SKM-1 treated with dmso at 0.1 percent for 144 hours (cell line): ENCODE measurements at regions not wholly inside any gene's neighbourhood (a gene's known extent, or its start where the extent isn't known, plus 50 kb on each side); places are given as distances from the start of the nearest gene placed in this dataset.

Source experiments
- DNase-seq: peaks from one replicate; lab custom pipeline; 2025; ENCODE audit not compliant: unreplicated experiment; lab: John Stamatoyannopoulos, UW

DNA sequence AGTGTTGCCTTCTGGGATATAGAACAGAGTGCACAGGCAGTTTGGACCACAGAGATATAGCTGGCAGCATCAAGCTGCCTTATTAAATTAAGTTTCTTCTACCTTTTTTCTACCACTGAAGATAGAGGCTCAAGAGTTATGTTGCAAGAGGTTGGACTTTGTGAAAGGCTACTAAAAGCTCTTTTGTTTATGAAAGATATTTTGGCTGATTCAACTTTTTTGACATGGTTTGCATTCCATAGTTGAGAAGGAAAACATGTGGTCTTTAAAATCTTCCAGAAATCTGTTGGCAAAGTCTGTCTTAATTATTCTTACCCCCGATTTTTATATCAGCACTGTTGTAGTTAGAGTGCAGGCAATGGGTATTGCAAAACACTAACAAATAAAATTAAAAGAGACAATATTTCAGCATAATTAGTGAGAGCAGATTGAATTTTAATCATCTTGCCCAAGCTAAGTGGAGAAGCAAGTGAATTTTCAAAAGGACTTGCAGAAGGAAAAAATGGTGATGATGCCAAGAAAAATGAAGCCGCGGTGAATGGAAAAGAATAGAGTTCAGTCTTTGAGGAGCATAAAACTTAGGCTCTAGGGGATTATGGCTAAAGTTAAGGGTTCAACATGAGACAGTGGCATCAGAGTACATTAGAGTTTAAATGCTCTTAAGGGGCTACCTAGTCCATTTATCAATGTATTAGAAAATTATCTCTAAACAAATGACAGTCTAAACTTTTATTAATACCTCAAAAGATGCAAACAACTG lies 450.9 kb upstream of the CNTNAP2 start:
- no peak for DNase-seq

DNA sequence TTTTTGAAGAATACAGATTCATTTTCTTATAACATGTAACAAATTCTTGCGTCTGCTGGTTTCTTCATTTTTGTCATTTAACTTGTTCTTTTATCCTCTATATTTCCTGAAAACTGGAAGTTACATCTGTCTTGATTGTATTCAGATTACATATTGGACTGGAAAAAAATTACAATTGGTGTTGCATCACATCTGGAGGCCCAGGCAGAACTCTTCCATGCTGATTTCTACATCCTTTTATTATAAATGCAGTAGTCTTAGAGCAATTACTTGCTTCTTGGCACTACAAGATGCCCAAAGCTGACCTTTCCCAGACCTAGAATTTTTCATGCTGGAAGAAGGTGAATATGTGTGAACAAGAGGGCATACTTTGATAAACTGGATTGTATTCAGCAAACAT lies 460.9 kb upstream of the CNTNAP2 start:
- no peak for DNase-seq

DNA sequence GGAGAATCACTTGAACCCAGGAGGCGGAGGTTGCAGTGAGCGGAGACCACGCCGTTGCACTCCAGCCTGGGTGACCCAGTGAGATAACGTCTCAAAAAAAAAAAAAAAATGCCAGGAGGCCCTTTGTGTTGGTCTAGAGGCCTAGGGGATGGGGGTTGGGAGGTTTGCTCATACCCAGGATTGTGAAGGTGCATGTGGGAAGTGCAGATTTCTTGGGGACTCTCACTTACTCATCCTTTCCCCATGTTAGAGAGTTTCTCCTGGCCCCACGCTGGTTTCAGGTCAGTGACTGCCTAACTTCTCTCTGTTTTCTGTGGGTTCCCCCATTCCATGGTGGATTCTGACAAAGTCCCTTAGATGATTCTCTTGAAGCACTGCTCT lies 471.5 kb upstream of the CNTNAP2 start:
- DNase-seq: no peak

DNA sequence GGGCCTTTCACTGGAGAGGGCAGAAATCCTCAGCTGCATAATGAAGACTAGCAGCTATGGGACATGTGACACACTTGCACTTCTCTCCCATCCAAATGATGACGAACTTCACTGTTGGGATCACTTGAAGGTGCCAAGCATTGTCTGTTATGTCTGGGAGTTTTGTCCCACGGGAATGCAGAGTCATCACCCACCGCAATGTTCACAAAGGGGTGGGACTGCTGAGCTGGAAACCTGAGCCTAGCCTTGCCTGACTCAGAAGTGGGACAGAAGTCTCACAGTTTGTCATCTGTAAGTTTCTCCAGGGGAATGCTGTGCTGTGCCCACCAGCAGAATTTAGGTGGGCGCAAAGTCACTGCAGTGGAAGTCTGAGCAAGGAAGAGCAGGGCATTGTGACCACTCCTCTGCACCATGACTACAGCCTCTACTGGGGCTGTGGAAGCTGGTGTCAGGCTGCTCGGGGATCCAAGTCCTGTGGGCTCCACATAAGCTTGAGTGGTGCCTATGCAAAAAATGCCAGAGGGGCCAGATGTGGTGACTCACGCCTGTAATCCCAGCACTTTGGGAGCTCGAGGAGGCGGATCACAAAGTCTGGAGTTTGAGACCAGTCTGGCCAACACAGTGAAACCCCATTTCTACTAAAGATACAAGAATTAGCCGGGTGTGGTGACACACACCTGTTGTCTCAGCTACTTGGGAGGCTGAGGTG lies 472.0 kb upstream of the CNTNAP2 start:
- no peak for DNase-seq

DNA sequence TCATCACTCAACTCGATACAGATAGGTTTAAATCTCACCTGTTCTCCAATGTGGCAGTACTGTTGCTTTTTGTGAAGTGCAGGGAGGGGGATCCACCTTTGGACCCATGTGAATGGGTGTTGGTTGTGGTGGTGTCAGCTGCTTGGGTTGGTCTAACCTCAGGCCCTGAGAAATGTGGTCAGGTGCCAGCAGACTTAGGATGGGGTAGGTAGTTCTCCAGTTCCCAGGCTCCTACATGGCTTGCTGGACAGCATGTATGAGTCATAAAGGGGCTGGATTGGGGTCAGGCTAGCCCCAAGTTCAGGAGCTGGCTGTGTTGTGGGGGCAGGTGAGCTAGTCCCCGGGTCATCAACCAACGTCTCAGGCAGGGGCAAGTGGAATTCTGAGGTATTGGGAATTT lies 472.6 kb upstream of the CNTNAP2 start:
- DNase-seq: no peak

DNA sequence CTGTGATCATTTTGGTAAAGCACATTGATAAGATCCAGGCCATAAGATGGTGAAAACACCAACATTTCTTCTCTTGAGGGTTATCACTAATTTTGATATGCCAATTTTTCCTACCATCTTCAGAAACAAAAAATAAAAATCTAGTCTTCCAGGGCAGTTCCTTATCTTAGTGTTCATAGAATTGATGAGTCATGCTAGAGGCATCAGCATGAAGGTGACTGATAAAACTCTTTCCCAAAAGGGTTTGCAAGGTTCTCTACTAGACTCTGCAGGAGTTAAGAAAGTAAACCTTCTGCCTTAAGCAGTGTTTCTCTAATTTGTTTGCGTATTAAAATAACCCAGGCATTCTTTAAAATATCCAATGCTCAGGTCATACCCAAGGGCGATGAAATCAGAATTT lies 483.1 kb upstream of the CNTNAP2 start:
- no peak for DNase-seq

DNA sequence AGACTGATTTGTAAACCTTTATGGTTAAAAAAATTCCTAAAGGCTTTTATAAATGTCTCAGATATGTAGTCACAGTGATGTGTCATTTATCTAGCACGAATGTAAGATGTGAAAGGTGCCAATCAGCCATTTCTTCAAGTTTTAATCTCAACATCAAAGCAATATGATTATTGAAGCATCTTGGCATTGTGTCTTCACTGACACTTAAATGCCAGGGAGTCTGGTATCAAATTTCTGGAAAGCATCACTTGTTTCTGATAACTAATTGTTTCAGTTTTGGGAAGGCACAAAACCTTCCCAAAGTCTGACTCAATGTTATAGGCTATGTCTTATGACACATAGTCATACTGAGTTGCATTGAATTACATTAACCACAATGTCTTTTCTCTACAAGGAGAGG lies 492.0 kb upstream of the CNTNAP2 start:
- DNase-seq: no peak

DNA sequence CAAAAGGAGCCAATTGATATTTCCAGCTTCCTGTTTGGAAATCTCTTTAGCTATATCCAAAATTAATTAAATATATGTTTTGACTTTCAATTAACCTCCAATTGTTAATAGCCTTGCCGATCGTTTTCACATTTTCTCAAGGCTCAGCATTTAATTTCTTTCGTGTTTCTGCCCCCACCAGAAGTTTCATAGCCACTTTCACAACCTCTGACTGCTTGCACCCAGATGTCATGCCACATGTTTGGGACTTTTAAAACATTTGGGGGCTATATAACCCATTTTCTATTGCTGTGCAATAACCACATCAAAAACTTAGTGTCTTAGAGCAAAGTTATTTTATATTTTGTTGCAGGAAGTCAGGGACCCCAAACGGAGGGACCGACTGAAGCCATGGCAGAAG lies 510.6 kb upstream of the CNTNAP2 start:
- DNase-seq: no peak

DNA sequence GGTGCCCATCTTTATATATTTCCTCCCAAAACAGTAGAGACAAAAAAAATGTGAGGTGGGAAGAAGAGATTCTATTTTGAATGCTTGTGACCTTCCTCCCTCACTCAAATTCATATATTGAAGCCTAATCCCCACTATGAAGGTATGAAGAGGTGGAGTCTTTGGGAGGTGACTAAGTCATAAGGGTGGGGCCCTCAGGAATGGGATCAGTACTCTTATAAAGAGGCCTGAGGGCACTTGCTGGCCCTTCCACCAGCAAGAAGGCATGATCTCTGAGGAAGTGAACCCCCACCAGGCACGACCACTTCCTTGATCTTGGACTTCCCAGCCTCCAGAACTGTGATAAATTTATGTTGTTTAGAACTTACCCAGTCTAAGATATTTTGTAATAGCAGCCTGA lies 517.2 kb upstream of the CNTNAP2 start:
- no peak for DNase-seq

DNA sequence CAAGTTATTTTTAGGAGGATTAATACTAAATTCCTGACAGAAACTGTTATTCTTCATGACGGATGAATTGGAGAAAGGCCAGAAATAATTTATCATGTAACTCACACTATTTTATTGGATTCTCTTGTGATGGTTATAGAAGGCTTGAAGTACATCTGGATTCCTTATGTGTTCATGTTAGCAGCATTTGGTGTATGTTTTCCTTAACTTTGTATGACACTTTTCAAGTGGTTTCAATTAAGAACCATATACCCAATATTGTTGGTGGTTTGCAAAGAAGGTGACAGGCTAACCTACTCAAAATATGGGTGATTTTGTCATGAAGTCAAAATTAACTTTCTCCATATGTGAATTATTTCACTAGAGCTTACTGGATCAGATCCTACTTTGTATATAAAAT lies 532.2 kb upstream of the CNTNAP2 start:
- no peak for DNase-seq

DNA sequence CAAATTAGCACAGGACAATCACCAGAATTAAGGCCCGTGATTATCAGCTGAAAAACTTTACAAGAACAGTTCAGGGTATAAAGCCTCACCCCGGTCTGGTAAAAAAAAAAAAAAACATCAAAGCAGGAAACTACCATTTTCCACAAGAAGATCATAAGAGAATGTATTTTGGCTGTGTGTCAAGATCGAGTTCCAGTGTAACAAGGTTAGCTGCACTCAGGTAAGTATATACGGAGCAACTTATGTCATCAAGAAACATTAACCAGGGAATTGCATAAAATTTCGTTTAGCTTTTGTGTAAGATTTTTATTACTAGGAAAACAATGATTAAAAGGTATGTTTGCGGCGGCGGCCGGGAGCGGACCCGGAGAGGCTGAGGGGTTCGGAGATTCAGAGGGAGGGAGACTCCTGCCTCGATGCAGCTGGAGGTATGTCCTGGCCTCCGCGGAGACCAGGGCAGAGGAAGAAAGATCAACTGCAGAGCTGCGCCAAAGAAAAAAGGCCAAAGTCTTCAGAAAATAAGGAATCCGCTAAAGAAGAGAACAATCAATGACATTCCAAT lies 533.8 kb upstream of the CNTNAP2 start:
- DNase-seq: no peak

DNA sequence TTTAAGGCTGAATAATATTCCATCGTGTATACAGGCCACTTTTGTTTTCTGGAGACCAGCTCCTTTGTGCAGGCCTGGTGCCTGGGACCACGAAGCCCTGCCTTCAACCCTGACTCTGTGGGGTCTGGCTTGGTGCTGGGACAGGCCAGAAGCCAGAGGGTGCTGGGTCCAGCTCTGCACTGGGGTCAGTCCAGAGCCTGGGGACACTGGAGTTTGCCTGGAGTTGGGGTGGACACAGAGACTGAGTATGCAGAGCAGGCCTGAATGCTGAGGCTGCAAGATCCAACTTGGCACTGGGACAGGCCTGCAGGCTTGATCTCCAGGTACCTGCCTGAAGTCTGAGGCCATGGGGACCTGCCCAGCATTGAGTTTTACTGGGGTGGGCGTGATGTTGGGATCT lies 558.8 kb upstream of the CNTNAP2 start:
- no peak for DNase-seq

DNA sequence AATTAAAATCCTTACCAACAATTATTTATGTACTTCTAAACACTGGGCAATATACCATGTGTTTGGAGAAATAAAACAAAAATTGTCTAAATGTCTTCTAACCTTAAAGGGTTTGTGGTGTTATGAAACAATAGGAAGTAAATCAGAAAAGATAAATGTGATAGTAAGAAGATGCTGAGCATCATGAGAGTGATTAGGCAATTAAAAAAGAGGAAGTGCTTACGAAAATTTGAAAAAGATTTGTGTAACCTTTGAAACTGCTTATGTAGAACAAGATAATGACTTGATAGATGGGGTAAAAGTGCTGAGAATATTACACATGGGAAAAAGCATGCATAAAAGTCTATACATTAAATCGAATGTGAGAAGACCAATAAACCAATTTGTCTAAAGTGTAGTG lies 573.4 kb upstream of the CNTNAP2 start:
- DNase-seq: peak; percentile 53

DNA sequence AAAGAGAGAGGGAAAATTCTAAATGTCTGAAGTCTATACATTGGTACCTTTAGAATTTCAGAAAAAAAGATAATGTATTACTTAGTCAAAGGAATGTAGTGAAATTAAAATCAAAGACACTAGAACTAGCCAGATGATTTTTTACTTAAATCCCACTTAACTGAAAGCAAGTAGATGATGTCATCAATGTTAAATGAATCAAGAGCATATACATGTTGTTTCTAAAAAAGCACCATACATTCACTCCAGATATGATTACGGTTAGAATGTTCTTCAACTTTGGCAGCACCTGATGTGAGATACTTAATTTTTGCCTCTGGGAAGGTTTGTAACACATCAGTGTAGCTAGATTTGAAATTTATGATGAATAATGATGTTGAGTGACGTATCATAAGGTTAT lies 576.7 kb upstream of the CNTNAP2 start:
- DNase-seq: no peak

DNA sequence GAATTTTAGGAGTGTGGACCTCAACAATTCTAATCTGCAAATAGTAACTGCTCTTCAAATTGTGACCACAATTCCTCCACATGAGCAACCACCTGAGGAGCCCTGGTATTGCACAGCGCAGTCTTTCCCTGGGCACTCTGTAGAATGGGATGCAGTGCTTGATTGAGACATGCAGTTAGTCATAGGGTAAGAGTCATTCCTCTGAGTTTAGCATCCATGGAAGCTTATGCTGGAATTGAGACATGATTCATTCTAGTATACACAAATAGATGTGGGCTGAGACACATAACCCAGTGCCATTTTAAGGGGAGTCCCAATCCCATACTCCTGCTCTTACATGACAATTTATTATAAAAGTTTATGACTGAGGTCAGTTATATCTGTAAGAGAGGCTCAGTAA lies 582.3 kb upstream of the CNTNAP2 start:
- no peak for DNase-seq

DNA sequence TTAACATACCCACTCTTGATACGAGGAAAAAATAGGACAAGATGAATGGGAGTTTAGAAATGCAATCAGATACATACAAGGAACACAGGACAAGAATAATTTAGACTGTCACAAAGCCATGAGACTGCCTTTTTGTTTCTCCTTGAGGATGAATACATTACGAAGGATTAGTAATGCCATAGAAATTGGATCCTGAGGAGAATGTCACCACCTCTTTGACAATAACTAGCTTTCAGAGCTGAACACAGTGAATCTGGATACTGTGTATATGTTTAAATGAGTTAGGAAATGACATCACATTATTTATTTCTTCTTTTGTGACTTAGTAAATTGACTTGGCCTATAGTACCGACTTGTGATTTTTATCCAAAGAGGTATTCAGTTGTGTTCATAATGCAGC lies 596.3 kb upstream of the CNTNAP2 start:
- no peak for DNase-seq

DNA sequence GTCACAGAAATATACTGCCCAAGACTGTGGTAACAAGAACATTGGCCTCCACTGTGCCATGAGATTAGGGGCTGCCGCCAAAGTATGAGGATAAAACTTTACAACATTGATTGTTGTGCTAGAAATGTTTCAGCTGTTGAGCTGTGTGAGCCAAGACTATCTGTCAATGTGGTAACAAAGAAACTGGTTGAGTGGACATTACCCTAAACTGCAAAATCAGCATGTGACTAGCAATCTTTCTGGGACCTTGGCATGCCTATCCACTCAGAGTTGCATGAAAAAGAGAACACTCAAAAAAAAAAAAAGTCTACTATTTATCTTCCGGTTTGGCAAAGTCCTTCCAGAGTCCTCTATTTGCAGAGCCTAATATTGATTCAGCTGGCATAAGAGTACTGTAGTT lies 605.6 kb upstream of the CNTNAP2 start:
- DNase-seq: no peak

DNA sequence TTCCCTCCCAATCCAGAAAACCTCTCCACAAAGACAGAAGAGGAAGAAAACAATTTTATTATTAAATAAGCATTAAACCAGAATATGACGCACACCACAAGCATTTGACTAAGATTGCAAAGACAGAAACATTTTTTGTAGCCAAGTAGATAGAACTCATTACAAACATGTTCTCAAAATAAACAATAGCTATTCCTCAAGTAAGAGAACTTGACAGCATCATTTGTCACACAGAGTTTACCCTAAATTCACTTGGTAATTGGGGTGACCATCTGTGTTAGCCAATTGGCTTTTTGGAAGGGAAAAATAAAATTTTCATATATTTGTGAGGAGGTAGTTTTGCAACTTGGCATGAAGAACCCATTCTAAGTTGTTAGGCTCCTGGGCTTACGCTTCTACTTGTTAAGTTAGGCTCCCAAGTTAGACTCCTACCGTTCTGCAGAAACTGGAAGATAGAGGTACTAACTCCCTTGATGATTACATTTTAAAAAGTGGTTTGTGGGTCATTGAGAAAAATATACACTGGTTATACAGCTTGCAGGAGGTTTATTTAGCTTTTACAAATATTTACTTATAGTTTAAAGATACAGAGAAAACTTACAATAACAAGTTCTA lies 618.6 kb upstream of the CNTNAP2 start:
- DNase-seq: no peak

DNA sequence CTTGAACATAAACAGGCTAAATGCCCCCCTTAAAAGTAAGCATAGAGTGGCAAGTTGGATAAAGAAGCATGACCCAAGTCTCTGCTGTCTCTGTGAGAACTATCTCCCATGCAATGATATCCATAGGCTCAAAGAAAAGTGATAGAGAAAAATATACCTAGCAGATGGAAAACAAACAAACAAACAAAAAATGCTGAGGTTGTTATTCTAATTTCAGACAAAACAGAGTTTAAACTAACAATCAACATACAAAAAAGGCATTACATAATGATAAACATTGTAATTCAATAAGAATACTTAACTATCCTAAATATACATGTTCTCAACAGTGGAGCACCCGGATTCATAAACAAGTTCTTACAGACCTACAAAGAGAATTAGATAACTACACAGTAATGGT lies 626.2 kb upstream of the CNTNAP2 start:
- no peak for DNase-seq

DNA sequence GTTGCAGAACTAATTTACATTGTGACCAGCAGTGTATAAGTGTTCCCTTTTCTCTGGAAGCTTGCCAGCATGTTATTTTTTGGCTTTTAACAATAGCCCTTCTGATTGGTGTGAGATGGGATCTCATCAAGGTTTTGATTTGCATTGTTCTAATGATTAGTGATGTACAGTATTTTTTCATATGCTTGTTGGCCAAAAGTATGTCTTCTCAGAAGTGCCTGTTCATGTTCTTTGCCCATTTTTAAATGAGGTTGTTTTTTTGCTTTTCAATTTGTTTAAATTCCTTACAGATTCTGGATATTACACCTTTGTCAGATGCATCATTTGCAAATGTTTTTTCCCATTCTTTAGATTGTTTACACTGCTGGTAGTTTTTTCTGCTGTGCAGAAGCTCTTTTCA lies 627.0 kb upstream of the CNTNAP2 start:
- DNase-seq: no peak

DNA sequence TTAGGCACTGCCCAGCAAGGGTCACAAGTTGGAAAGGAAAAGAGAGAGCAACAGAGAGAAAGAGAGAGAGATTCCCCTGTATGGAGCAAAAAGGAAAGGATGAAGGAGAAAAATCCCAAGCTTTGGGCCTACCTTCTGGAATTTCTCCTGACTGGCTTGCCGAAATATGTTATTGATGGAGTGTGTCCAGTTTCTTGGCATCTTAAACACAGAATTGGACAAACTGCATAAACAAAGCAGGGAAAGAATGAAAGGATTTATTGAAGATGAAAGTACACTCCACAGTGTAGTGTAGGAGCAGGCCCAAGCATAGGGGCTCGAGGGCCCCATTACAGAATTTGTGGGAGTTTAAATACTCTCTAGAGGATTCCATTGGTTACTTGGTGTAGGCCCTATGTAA lies 627.8 kb upstream of the CNTNAP2 start:
- no peak for DNase-seq

DNA sequence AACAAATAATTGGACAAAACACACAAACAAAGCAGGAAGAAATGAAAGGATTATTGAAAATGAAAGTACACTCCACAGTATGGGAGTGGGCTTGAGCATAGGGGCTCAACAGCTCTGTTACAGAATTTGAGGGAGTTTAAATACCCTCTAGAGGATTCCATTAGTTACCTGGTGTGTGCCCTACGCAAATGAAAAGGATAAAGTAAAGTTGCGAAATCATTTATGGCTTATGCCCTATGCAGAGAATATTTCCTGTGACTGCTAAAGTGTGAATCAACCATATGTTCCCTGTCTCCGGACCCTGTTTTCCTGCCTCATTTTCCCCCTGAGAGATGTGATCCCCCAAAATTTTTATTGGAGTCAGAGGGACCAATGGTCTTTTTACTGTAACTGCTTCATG lies 634.6 kb upstream of the CNTNAP2 start:
- no peak for DNase-seq
